Karpas-422 (cell line): ENCODE measurements at regions not wholly inside any gene's neighbourhood (a gene's known extent, or its start where the extent isn't known, plus 50 kb on each side); places are given as distances from the start of the nearest gene placed in this dataset. TPM values are rescaled to one million over a fixed set of nuclear protein-coding genes. Genes with fewer than 3 reads are reported as not detected.

ENCODE experiments used
- DNase-seq: peaks from one replicate; pipeline ENCODE4 v3.0.0-alpha.2; 2015
- H2AFZ ChIP-seq: fragments of 200-600 bp; sonication (generic); 2 replicates; pipeline ENCODE4 v1.6.1; 2014; ENCODE audit warnings: antibody characterized with exemption, low read length, mixed read lengths
- H3K27ac ChIP-seq: fragments of 200-600 bp; sonication (generic); 2 replicates; pipeline ENCODE4 v1.5.1; 2014; ENCODE audit warnings: mild to moderate bottlenecking, low read length, moderate library complexity
- H3K27me3 ChIP-seq: fragments of 200-600 bp; sonication (generic); 2 replicates; pipeline ENCODE4 v1.6.1; 2014; ENCODE audit warnings: low read length, mixed read lengths
- H3K36me3 ChIP-seq: fragments of 200-600 bp; sonication (generic); 2 replicates; pipeline ENCODE4 v1.6.1; 2014; ENCODE audit warnings: low read length, mixed read lengths; ENCODE audit not compliant: insufficient read depth
- H3K4me1 ChIP-seq: fragments of 200-600 bp; sonication (generic); 2 replicates; pipeline ENCODE4 v1.6.1; 2014; ENCODE audit warnings: mild to moderate bottlenecking, low read length, mixed read lengths
- H3K4me2 ChIP-seq: fragments of 200-600 bp; sonication (generic); 2 replicates; pipeline ENCODE4 v1.6.1; 2014; ENCODE audit warnings: low read length, low read depth, mild to moderate bottlenecking; ENCODE audit not compliant: poor library complexity, severe bottlenecking
- H3K4me3 ChIP-seq: fragments of 200-600 bp; sonication (generic); 2 replicates; pipeline ENCODE4 v1.5.1; 2014; ENCODE audit warnings: mild to moderate bottlenecking, antibody characterized with exemption, low read length, mixed read lengths
- H3K79me2 ChIP-seq: fragments of 200-600 bp; sonication (generic); 2 replicates; pipeline ENCODE4 v1.6.1; 2014; ENCODE audit warnings: mild to moderate bottlenecking, low read length, mixed read lengths
- H3K9ac ChIP-seq: fragments of 200-600 bp; sonication (generic); 2 replicates; pipeline ENCODE4 v1.6.0; 2014; ENCODE audit warnings: low read length
- H3K9me2 ChIP-seq: fragments of 200-600 bp; sonication (generic), shearing (Covaris generic); replicated peaks from 2 replicates; pipeline ENCODE4 v1.6.0; 2014; ENCODE audit warnings: mild to moderate bottlenecking, low read length, moderate library complexity; ENCODE audit not compliant: insufficient read depth
- H3K9me3 ChIP-seq: fragments of 300-700, 200-600 bp; sonication (generic); 2 replicates; pipeline ENCODE4 v1.6.1; 2014; ENCODE audit warnings: low read length, mixed read lengths
- H4K20me1 ChIP-seq: fragments of 200-600 bp; sonication (generic); 2 replicates; pipeline ENCODE4 v1.6.1; 2014; ENCODE audit warnings: mild to moderate bottlenecking, antibody characterized with exemption, low read length, low read depth; ENCODE audit not compliant: insufficient read depth
- small RNA-seq: library from RNA; depleted of rRNA; stranded (forward); fragments of <200 nt; gene quantifications from one replicate; pipeline ENCODE3, GENCODE V24; 2014

DNA sequence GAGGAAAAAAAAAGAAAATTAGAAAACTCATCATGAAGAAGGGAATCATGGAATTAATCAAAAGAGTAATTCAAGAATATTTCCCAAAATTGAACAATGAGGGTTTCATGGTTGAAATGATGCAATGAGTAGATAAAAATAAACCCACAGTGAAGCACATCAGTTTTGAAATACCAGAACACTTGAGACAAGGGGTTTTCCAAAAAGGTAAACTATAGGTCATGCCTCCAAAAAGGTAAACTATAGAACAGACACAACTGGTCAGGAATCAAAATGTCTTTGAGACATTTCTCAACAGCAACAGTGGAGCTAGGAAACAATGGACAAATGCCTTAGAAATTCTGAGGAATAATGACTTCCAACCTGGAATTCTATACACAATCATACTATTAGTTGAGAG, 60.2 kb upstream of the PCSK5 start:
- Histone ChIP-seq H3K9me3 (peaks cover 3% of the 10 kb centered on the region; the same call in 1 of the 2 replicates), H3K79me2 (no peaks in the 10 kb centered on the region), H3K9ac (no peak overlapping the region), H3K9me2 (no peaks in the 10 kb centered on the region), H3K4me3 (no peak overlapping the region), H3K4me2 (no peak overlapping the region), H3K36me3 (no peaks in the 10 kb centered on the region), H4K20me1 (no peaks in the 10 kb centered on the region), H2AFZ (no peak overlapping the region), H3K4me1 (no peaks in the 10 kb centered on the region), H3K27ac (no peak overlapping the region), H3K27me3 (no peaks in the 10 kb centered on the region)
- DNase-seq = no peak

DNA sequence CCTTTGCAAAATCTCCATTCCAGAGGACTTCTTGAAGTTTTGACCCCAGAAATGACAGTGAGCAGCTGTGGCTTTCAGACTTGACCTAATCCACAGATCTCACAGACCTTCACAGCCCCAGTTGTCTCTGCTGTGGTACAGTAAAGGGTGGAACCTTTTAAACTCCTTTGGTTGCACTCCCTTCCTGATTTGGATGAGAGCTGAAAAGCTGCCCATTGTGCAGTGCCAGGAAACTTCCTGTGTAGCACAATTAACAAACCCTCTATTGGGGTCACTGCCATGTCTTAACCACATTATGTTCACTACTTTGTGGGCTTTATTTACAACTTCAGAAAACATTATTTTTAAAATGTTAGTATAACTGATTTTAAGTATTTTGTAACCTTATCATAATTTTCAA, 56.7 kb upstream of the PCSK5 start:
- no peak for DNase-seq
- Histone ChIP-seq H3K36me3 (no peaks in the 10 kb centered on the region), H3K27me3 (no peaks in the 10 kb centered on the region), H3K79me2 (no peaks in the 10 kb centered on the region), H3K4me2 (no peak overlapping the region), H3K4me3 (no peak overlapping the region), H3K9ac (no peak overlapping the region), H3K27ac (no peak overlapping the region), H3K9me3 (no peaks in the 10 kb centered on the region), H3K4me1 (no peaks in the 10 kb centered on the region), H4K20me1 (no peaks in the 10 kb centered on the region), H2AFZ (no peak overlapping the region), H3K9me2 (no peaks in the 10 kb centered on the region)

DNA sequence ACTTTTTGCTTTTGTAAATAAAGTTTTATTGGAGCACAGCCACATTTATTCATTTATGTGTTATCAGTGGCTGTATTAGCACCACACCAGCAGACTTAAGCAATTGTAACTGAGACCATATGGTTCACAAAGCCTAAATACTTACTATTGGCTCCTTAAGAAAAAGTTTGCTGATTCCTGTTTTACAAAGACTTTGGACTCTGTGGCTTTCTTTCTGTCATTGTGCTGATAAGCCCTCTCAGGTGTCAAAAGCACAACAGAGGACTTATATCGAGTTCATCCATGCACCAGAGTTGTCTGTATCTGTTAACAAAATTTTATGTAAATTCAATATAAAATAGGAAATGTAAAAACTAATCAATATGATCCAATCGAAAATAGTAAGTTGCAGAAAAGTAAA, 55.6 kb upstream of the PCSK5 start:
- Histone ChIP-seq H3K9me3 (no peaks in the 10 kb centered on the region), H3K27me3 (no peaks in the 10 kb centered on the region), H3K9ac (no peak overlapping the region), H3K4me2 (no peak overlapping the region), H2AFZ (no peak overlapping the region), H3K4me1 (no peaks in the 10 kb centered on the region), H3K4me3 (no peak overlapping the region), H3K27ac (no peak overlapping the region), H4K20me1 (no peaks in the 10 kb centered on the region), H3K79me2 (no peaks in the 10 kb centered on the region), H3K36me3 (no peaks in the 10 kb centered on the region), H3K9me2 (no peaks in the 10 kb centered on the region)
- DNase-seq = no peak

Small RNA genes in the stretch of these regions (small RNA-seq; reads per million reads assigned to genes)
- gene RNU6-1228P = not detected
